SK-N-MC (cell line): ENCODE measurements at regions not wholly inside any gene's neighbourhood (a gene's known extent, or its start where the extent isn't known, plus 50 kb on each side); places are given as distances from the start of the nearest gene placed in this dataset.

ENCODE experiments used
- EZH2 ChIP-seq: fragments of 200-600 bp; sonication (generic); IDR thresholded peaks from one replicate; pipeline ENCODE4 v1.6.1; 2017; ENCODE audit warnings: antibody characterized with exemption
- FOXP2 ChIP-seq: optimal IDR thresholded peaks from 2 replicates; pipeline ENCODE3; 2011; ENCODE audit warnings: mild to moderate bottlenecking, moderate library complexity; ENCODE audit not compliant: insufficient read depth; ENCODE audit errors: extremely low read length, control extremely low read depth
- POLR2AphosphoS5 ChIP-seq: IDR thresholded peaks from 2 replicates; pipeline ENCODE4 v1.6.1; 2012; ENCODE audit warnings: mild to moderate bottlenecking, low read depth, low read length, borderline replicate concordance

DNA sequence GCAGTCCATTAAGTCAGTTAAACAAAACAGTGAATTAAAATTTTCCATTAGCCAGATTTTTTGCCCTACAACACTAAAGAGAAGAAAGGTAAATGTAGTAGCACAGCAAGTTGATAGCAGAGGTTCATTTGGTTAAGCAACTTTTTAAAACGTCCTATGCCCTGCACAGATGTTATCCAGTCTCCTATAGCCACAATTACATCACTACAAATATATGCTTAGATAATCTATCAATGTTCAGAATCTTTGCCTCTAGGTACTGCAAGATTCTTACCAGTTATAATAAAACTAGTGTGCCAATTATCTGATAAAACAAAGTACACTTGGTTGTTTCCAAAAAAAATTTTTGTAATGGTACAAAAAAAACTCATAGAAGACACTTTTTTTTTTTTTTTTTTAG is 175.5 kb upstream of the MYO3A start:
- TF ChIP-seq FOXP2 (no peak), POLR2AphosphoS5 (no peak), EZH2 (no peak)
